Right hindlimb (tissue), 1 donor: ENCODE measurements at regions not wholly inside any gene's neighbourhood (a gene's known extent, or its start where the extent isn't known, plus 50 kb on each side); places are given as distances from the start of the nearest gene placed in this dataset.

Source experiments
- DNase-seq: peaks from one replicate; pipeline ENCODE4 v3.0.0-alpha.2; 2018

DNA sequence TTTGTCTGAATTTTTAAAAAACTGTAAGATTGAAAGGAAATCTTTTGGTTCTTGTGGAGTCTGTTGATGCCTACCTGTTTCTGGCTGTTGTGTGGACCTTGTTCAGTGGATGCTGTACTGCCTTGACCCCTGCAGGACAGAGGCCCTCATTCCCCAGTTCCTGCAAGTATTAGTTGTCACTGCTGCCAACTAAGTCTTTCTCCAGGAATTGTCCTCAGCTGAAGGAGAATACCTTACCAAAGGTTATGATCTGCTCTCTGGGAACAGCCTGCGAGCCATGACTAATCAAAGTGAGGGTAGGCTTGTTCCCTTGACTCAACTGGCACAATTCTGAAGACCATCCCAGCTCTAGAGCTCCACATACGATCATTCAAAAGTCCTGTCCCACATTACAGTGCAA, 145.3 kb upstream of the FST start:
- no peak for DNase-seq

DNA sequence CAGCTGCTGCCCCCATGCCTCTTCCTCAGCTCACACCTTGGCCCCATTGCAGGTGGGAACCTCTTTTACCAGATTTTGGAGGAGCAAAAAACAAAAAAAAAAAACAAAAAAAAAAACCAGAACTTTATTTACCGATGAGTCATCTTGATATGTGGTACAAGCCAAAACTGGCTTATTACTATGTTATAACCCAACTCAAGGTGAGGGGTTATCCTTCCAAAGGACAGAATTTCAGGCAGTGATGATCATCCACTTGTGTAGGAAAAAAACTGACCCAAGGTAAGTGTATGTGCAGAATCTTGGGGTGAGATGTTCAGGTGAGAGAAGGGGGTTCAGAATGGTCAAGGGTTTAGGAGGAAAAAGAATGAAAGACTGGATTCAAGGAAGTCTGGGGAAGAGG, 142.6 kb upstream of the FST start:
- DNase-seq = no peak

DNA sequence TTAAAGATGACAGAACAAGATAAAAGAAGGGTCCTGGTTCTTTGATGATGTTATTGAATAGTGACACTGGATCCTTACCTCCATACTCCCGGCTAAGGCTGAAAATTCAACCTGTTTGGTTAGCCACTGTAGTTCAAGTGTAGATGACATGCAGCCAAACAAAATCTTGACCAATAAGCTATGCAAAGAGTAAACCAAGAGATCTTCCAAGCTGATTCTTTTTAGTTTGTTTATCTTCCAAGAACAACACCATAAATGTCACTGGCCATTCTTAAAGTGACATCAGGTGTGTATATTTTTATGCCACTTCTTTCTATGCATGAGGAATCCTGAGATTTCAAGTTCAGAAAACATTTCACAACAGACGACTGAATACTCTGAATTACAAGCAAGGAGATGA, 141.5 kb upstream of the FST start:
- DNase-seq = no peak

DNA sequence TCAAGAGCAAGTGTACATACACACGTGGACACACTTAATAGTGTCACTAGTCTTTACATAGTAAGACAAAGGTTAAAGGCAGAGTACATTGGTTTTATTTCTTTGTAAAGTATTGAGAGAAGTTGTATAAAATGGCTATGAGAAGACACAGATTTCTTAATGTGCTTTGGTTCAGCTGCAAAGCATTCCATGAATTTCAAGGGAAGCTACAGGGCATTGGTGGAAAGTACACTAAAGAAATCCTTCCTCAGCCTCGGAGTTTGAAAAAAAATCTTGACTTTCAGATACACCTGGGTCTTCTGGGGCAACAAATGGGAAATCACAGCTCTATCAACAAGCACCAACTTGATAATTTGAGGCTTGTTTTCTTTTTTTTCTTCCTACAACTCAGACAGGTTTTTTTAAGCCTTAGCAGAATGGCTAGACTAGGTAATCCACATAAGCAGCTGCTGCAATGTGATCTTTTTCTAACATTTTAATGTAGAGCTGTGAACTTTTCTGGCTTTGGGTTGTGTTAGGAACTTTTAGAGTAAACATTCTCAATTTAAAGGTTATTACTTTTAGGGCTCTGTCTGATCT, 140.4 kb upstream of the FST start:
- no peak for DNase-seq

DNA sequence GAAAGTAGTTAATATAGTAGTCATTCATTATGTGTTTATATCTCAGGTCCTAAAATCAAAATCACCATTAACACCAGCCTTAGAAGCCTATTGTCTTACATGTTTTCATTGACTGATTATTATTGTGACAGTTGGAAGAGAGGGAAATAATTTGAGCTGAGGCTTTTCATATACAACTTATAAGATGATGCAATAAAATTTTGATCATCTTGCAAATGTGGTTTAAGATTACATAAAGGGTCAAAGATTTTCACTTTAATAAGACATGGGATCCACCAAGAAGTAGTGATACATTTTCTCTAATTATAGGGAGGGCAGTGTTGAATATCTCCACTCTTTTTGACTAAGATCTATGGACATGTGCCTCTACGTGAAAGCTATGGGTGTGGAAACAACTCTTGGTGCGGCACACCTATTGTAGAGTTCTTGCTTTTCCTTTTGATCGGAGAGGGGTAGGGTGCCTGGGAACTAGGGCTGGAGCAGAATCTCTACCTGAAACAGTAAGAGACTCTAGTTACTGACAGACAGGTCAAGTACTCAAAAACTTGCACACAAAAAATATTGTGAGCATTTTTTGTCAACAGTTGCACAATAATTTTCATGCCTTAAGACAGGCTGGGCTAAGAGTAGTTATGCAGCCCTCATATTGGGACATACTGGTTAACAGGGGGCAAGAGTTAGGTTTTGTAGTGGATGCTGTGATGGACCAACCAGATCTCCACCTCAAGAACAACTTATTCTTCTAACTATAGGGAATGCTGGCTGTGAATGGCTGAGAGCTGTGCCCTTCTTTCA, 139.3 kb upstream of the FST start:
- no peak for DNase-seq

DNA sequence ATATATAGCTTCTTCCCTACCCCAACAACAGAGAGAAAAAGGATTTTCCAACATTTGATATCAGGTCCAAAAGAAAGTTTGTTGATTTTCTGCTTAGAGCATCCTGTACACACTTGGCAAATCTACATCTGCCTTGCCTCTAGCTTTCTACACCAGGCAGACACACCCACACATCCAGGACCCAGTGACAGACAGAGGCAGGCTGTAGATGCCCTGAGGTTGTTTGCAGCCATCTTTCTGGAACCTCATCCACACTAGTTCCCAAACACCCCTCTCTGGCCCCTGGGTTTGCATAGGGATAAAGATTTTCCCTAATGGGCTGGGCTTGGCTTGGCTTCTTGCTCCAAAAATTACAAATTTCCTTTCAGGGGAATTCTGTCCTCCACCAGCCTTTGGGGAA, 138.2 kb upstream of the FST start:
- no peak for DNase-seq

DNA sequence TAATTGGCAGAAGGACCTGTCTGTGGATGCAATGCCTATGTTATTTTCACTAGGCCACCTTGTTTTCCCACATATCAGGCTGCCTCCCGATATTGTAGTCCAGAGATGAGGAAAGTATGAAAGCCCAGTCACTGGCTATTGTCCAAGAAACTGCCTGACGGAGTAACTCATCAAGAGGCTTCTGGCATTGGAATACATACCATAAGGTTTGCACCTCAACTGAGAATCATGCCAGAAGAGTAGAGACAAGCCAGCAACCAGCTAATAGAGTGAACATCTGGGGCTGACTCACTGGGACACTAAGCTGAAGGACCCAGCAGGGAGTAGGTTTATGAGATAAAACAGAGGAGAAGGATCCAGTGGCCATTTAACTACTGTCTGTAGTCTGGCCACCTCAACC, 137.2 kb upstream of the FST start:
- no peak for DNase-seq

DNA sequence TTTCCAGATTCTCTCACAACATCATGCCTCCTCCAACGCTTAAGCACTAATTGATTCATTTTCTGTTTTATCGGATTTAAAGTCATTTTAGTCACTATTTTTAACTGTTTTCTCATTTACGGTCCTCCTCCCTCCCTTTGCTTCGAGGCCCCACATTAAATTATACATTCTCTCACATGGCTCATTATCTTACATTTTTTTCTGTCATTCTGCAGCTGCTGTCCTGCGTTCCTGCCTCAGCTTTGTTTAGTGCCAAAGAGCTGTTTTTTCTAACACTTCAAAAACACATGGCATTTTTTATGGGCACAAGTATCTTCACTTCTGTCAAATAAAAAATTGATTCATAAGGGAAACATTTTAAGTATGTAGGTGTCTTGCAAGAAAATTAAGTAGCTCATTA, 130.1 kb upstream of the FST start:
- no peak for DNase-seq

DNA sequence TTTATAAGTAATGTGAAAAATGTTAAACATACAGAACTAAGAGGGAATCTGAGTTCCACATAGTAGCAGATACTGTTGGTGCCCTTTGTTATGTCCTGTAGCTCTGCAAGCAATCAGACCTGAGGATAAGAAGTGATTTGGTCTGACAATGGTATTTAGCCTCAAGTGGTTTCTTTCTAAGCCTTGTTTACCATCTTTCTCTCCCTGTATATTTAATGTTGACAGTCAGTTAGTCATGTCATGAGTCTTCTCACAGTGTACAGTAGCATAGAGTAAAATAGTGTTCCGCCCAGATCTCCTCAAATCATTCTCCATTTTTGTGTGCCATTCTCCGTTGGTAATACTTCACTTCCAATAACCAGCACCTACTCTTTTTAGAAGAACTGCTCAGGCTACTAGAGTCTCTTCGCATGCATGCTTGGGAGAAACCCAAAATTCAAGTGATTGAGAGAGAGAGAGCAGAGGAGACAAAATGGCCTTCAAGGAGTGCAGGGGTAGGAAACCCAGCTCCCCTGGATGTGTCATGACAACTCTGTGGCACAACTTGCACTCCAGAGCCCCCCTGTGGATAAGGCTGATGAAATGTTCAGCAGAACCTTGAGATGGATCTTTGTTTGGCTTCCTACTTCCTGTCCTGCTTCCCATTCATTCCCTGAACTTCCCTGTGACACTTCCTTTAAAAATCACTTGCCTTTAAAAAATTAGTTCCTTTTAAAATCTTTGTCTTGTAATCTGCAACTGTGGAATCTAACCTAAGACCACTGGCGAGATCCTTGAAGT, 129.2 kb upstream of the FST start:
- no peak for DNase-seq

DNA sequence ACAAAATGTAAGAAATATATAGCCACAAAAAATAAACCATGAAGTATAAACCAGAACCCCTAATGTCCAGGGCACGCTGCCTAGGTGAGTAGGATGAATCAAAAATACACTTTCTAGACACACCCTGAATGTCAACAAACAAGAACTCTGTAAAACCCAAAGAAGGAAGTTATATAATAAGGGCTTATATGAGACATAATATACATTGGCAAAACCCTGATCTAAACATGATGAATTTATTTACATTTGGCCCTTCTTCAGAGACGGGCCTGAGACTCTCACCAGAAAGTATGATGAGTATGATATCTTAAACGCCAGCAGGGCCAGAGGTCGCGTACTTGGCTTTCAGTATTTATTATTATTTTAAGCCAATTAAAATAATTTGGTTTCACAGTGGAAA, 125.1 kb upstream of the FST start:
- DNase-seq = no peak

DNA sequence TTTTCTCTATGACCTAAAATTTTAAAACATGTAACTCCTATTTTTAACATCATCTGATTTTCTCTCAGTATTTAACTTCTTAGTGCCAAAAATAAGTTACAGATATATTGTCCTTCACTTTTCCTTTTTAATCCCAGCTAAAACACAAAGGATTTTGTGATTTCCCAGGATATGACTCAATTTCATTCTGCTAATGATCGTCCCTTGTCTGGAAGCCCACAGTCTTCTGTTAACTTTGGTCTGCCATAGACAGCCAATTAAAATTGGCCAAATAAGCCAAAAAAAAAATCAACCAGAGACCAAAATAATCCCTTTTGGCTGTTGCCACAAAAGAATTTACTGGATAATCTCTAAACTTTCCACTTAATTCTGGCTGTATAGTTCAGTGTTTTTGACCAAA, 124.5 kb upstream of the FST start:
- no peak for DNase-seq

DNA sequence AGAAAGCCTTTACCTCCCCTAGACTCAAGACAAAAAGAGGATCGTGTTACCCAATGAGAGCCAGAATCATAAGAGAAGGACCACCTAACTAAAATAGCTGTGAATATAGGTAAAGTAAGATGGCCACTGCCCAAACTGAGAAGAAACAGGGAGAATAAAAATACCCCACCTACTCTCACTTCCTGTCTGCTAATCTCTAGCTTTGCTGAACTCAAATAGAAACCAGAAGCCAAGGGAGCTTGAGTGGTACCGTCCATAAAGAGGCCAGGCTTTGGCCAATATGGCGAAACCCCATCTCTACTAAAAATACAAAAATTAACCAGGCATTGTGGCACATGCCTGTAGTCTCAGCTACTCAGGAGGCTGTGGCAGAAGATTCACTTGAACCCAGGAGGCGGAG, 123.0 kb upstream of the FST start:
- no peak for DNase-seq

DNA sequence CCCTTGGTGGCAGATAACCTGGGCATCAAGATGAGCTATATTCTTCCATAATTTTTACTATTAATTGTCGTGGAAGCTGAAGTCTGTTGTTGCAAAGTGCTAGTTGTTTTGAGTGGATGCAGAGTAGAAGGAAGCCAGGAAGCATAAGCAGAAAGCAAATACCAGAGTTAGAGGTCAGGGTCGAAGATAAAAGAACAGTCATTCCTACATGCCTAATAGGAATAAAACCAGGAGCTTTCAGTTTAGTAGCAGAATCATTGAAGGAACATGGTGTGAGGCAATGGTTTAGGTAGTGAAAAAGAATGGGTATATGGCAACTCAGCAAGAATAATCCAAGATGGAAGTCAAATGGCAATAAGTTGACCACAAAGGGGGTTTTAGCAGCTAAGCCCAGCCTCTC, 121.6 kb upstream of the FST start:
- no peak for DNase-seq

DNA sequence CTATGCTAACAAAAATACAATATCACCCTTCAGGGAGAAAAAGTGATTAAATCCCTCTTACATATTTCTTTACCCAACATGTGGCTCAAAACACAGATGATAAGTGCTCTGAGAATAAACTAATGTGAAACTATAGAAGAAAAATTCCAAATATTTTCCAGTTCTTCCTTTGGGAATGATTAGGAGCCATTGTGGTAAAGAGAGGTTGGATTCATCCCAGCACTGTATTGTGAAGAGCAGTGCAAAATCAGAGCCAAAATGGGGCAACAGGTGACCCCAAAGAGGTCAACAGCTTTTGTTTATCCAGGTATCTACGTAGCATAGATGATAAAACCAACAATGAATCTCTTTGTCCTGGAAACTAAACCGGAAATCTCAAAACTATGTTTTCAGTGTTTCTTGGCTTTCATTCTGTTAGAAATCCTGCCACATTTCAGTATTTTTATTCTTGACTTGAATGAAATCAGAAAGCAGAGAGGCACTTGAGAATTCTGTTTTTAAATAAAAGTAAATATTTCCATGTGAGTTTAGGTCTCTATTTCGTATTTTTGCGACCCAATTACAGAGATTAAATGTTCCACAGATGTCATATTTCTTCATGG, 120.4 kb upstream of the FST start:
- no peak for DNase-seq

DNA sequence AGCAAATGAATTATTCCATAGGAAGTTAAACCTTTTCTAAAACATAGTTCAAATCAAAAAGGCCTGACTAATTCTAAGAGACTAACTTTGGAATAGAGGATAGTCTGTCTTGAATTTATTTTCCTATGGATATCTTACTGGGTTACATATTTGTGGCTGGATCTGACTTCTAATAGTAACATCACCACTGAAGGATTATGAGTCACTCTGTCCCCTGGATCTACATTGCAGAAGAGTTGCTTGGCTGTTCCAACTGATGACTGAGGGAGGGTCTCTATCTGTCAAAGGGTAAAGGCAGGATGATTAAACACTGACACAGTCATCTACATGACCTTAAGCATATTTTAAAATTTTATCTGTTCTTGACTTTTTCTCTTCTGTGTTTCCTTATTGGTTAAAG, 119.6 kb upstream of the FST start:
- DNase-seq = no peak

DNA sequence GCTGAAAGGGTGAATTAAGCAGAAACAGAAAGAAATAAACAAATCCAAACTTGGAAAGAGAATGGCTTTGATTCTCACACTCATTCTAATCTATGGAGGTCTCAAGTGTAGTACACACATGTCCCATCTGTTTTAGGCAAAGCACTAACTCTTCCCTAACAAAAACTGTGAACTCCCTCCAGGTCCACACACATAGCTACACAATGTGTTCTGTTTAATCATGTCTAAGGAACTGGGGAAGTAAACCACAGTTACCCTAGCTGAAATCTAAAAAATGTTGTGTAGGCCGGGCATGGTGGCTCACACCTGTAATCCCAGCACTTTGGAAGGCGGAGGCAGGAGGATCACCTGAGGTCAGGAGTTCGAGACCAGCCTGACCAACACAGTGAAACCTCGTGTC, 118.7 kb upstream of the FST start:
- no peak for DNase-seq

DNA sequence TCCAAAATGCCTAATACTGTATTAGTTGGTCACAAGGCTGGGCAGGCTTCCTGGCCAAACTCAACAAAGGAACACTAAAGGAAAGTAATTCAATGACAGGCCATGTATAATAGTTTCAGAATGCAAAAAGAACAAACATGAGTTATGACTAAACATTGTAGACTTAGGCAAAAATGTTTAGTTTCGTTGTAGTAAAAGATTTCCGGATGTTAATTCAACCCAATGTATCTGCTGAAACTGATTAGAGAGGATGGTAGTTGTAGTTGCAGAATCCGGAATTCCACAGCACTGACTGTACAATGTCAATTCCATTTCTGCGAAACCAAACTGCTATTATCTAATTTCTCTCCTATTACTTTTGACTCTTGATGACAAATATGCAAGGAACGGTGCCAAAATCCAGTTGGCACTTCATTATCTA, 117.9 kb upstream of the FST start:
- no peak for DNase-seq

DNA sequence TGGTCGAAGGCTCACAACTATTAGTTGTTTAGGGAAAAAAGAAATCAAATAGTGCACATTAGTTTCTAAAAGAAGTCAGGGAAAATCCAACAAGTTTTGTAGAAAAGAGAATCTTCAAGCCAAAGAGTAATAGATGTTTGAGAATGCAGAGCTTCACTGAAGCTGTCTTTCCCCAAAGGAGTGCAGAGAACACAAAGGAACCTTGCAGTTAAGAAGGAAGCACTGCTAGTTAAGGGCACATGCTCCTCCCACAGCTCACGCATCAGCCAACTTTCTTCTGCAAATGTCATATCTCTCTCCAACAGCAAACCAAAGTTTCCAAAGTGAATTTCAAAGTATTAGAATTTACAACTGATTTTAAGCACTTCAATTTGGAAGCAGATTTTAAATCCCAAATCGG, 116.4 kb upstream of the FST start:
- DNase-seq = peak; percentile 41

DNA sequence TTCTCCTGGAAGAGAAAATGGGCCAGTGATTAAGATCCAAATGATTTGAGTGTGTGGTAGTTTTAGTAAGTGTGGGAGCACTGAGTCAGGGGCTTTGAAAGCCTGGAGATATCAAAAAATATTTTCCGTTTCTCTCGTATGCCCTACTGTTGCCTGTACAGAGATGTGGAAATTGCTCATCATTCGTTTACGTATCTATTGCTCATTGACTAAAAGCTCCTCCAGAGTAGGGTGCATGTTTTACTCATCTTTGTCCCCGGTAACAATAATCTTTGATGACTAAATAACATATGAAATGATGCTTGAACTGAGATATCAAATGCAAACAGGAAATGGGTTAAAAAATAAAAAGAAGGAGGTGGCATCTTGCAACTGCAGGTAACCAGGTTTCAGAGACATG, 114.2 kb upstream of the FST start:
- DNase-seq = no peak

DNA sequence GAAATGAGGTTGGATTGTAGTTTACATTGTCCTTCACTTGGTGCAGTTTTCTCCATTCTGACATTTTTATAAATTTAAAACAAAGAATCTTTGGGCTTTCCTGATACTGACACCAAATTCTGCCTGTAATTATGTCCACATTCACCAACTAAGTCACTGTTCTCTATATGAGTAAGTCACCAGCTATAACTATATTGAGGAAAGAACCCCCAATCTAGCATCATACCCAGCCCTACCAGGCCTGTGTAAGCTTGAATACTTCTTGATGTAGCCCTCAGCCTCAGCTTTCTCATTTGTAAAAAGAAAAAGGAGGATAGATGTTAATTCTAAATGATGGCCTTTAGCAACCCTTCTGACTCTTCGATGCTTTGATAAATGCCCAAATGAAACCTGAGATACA, 112.7 kb upstream of the FST start:
- no peak for DNase-seq

DNA sequence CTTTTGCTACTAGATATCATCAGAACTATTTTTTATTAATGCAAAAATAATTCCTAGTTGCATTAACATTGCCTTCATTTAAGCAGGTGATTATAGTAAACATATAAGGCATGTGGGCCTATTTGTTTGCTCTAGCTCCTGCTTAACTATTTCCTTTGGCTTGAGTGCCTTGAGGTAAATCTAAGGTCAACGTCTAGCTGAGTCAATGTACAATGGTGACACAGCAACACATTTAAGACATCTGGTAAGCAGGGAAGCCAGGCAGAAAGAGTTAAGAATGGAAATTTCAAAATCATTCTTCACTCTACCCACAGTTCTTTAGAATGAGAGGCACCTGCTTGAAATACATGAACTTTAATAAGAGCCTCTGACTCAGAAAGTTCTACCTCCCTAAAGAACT, 111.9 kb upstream of the FST start:
- no peak for DNase-seq

DNA sequence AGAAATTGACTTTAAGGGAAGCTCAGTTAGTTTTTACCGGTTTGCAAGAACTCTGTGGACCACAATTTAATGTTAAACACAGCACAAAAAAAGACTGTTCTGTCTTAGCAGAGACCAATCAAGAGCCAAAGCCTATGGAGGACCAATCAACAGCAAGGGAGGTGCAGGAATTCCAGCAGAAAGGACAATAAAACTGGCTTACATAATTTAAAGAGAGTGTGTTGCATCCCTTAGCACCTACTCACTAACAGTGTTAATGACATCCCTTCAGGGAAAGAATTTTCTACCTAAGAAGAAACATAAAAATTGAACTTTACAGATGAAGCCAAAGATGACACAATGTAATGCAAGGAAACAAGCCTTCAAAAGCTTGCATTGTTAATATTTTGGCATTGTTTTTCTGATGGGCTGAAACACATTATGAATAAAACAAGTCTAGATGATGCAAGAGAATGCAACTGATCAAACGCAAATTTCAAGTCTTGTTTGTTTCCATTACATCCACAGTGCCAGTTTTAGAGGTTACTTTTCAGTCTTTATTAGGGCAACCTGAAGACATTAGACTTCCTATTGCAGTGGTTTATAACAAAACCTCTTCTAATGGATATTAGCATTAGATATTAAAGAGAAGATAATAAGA, 111.3 kb upstream of the FST start:
- DNase-seq = no peak

DNA sequence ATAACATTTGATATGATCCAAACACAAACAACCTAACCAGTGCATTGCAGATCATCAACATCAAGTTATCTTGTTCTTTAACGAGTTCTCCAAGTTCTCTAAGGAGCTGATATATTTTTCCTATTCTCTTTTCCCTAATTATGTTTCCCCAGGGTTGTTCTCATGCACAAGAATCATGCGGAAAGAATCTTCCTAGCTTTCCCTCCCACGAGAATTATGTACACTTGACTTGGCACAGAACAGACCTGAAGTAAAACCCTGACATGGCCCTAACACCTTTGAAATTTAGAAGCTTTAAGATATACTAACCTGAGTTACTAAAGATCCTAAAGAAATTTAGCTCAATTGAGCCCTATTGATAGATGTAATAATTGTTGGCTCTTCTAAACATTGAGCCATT, 110.7 kb upstream of the FST start:
- DNase-seq = no peak
